ENCODE measurements at regions not wholly inside any gene's neighbourhood (a gene's known extent, or its start where the extent isn't known, plus 50 kb on each side); places are given as distances from the start of the nearest gene placed in this dataset.

DNA sequence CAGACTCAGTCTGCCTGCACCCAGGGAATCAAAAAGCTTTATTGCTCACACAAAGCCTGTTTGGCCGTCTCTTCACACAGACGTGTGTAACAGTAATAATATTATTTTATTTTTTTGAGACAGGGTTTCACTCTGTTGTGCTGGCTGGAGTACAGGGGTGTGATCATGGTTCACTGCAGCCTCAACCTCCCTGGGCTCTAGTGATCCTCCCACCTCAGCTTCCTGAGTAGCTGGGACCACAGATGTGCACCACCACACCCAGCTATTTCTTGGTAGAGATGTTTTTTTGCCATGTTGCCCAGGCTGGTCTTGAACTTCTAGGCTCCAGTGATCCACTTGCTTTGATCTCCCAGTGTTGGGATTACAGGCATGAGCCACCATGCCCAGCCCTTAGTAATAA lies 88.4 kb upstream of the DCD start:
- Histone ChIP-seq H3K4me1 (ENCODE audit: insufficient read depth, low read length) (peaks cover 2% of the 10 kb centered on the region; the same call in 1 of the 2 replicates), H3K27me3 (ENCODE audit: insufficient read depth, low read length) (no peaks in the 10 kb centered on the region), H3K9ac (ENCODE audit: extremely low read depth, insufficient read length, low read length) (no peak overlapping the region), H3K9me3 (ENCODE audit: control insufficient read depth, low read depth, low read length) (no peaks in the 10 kb centered on the region), H4K91ac (ENCODE audit: insufficient read length, low read depth, low read length) (no peak overlapping the region), H3K18ac (ENCODE audit: insufficient read length, low read depth, low read length) (no peak overlapping the region), H3K23ac (ENCODE audit: insufficient read length, low read depth, low read length) (no peak overlapping the region), H3K79me1 (ENCODE audit: insufficient read depth, low read depth, low read length, poor library complexity, severe bottlenecking) (no peaks in the 10 kb centered on the region), H3K14ac (ENCODE audit: insufficient read depth, low read length) (no peak overlapping the region), H3K4me2 (ENCODE audit: insufficient read depth, insufficient read length, low read length) (no peak overlapping the region), H4K8ac (replicated peaks; ENCODE audit: insufficient read length, low read depth, low read length) (no peak overlapping the region), H3K23me2 (ENCODE audit: insufficient read length, low read depth, low read length, poor library complexity, severe bottlenecking) (no peaks in the 10 kb centered on the region), H2AFZ (ENCODE audit: low read length) (no peak overlapping the region), H3K79me2 (ENCODE audit: insufficient read depth, low read length) (no peaks in the 10 kb centered on the region), H3K56ac (ENCODE audit: insufficient read length, low read depth, low read length) (no peak overlapping the region), H2AK5ac (ENCODE audit: insufficient read length, low read length) (no peak overlapping the region), H4K5ac (ENCODE audit: insufficient read length, low read depth, low read length) (no peak overlapping the region), H3T11ph (ENCODE audit: low read length) (no peak overlapping the region), H2BK15ac (ENCODE audit: low read depth, low read length) (no peak overlapping the region), H3K27ac (ENCODE audit: insufficient read length, low read depth, low read length) (no peak overlapping the region), H3K4ac (ENCODE audit: low read depth, low read length) (no peak overlapping the region), H4K20me1 (ENCODE audit: control insufficient read depth, insufficient read depth, insufficient read length) (no peaks in the 10 kb centered on the region), H2BK20ac (ENCODE audit: low read depth, low read length, poor library complexity, severe bottlenecking) (no peak overlapping the region), H2BK120ac (ENCODE audit: low read depth, low read length, poor library complexity, severe bottlenecking) (no peak overlapping the region), H2BK5ac (ENCODE audit: insufficient read length, low read length) (no peak overlapping the region), H2BK12ac (ENCODE audit: insufficient read length, low read depth, low read length) (no peak overlapping the region)
- no CpG with 5 or more reads among the region's 2 CpGs for WGBS (ENCODE audit: extremely low coverage, insufficient read length, low lambda C conversion rate)
- H3K4me1 Mint-ChIP-seq = peaks cover 17 to 20% of the 10 kb centered on the region in 2 experiments
- H3K36me3 Mint-ChIP-seq (ENCODE audit: insufficient read depth in 1 of 3, low read depth in 3 of 3) = peaks cover 10 to 15% (median 12%) of the 10 kb centered on the region in 3 experiments
- peaks cover 9 to 22% of the 10 kb centered on the region in 2 experiments for H3K9me3 Mint-ChIP-seq
- TF ChIP-seq, protein P1, sequence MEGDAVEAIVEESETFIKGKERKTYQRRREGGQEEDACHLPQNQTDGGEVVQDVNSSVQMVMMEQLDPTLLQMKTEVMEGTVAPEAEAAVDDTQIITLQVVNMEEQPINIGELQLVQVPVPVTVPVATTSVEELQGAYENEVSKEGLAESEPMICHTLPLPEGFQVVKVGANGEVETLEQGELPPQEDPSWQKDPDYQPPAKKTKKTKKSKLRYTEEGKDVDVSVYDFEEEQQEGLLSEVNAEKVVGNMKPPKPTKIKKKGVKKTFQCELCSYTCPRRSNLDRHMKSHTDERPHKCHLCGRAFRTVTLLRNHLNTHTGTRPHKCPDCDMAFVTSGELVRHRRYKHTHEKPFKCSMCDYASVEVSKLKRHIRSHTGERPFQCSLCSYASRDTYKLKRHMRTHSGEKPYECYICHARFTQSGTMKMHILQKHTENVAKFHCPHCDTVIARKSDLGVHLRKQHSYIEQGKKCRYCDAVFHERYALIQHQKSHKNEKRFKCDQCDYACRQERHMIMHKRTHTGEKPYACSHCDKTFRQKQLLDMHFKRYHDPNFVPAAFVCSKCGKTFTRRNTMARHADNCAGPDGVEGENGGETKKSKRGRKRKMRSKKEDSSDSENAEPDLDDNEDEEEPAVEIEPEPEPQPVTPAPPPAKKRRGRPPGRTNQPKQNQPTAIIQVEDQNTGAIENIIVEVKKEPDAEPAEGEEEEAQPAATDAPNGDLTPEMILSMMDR (conservative IDR thresholded peaks at IDR 0.05) = no peak
- DNase-seq = no peak
- H3K27ac Mint-ChIP-seq = no peak overlapping the region
- no peak overlapping the region for H3K4me3 Mint-ChIP-seq
- H3K27me3 Mint-ChIP-seq (ENCODE audit: low read depth) = no peaks in the 10 kb centered on the region

Data from H9 (cell line).